ENCODE measurements at regions not wholly inside any gene's neighbourhood (a gene's known extent, or its start where the extent isn't known, plus 50 kb on each side); places are given as distances from the start of the nearest gene placed in this dataset.

DNA sequence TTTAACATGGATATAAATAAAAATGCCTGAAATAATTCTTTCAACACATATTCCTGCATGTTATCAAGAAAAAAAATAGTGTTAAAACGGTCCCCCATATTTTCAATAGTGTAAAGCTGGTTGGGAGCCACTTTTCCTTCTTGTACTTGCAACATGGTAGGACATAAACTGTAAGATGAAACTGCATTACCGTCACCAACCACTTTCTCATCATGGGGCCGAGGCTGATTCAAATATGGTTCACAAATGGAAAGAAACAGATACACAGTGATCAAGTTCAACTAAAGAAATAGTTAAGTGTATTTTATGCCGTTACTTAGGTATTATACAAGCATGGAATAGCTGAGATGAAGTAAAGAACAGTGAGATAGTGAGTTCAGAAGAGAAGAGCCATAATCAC lies 360.7 kb downstream of the ZEB2 start:
- TF ChIP-seq, protein P1, sequence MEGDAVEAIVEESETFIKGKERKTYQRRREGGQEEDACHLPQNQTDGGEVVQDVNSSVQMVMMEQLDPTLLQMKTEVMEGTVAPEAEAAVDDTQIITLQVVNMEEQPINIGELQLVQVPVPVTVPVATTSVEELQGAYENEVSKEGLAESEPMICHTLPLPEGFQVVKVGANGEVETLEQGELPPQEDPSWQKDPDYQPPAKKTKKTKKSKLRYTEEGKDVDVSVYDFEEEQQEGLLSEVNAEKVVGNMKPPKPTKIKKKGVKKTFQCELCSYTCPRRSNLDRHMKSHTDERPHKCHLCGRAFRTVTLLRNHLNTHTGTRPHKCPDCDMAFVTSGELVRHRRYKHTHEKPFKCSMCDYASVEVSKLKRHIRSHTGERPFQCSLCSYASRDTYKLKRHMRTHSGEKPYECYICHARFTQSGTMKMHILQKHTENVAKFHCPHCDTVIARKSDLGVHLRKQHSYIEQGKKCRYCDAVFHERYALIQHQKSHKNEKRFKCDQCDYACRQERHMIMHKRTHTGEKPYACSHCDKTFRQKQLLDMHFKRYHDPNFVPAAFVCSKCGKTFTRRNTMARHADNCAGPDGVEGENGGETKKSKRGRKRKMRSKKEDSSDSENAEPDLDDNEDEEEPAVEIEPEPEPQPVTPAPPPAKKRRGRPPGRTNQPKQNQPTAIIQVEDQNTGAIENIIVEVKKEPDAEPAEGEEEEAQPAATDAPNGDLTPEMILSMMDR (conservative IDR thresholded peaks at IDR 0.05; ENCODE audit: low read depth, low read length) = no peak
- TF ChIP-seq EZH2 (IDR thresholded peaks at IDR 0.05; ENCODE audit: low read length, unreplicated experiment) = no peak

All from PC-3 (cell line).